H1 (cell line): ENCODE measurements at regions not wholly inside any gene's neighbourhood (a gene's known extent, or its start where the extent isn't known, plus 50 kb on each side); places are given as distances from the start of the nearest gene placed in this dataset.

ENCODE experiments used
- CTCF ChIA-PET: fragments of 300-600 bp; sonication (Branson Sonifier 250); formaldehyde crosslinking; loops from one replicate; lab custom pipeline; 2021; ENCODE audit not compliant: partially characterized antibody; lab: Charles Lee
- POLR2A ChIA-PET: fragments of 300-600 bp; sonication (Branson Sonifier 250); formaldehyde crosslinking; loops from one replicate; lab custom pipeline; 2021; ENCODE audit warnings: inconsistent platforms; ENCODE audit not compliant: partially characterized antibody; lab: Charles Lee
- DNase-seq, 2 experiments: peaks; one replicate each; pipeline versions ENCODE4 v3.0.0 to v3.0.0-alpha.2; 2010 to 2022; ENCODE audit warnings: low spot score in 2 of 2, low read depth in 1 of 2, mixed read lengths in 1 of 2
- FAIRE-seq: peaks from 2 replicates; lab custom pipeline; 2011; peaks lifted over from hg19 to GRCh38; lab: Jason Lieb, UNC
- H2AFZ ChIP-seq: 2 replicates; pipeline ENCODE4 v1.8.1; 2012; ENCODE audit warnings: low read length, inconsistent platforms
- H2AK5ac ChIP-seq: 2 replicates; pipeline ENCODE4 v1.6.1; 2013; ENCODE audit warnings: low read depth, low read length
- H2BK120ac ChIP-seq: replicated peaks from 2 replicates; pipeline ENCODE3; 2013; ENCODE audit warnings: low read depth, low read length, inconsistent platforms
- H2BK12ac ChIP-seq: 2 replicates; pipeline ENCODE4 v1.6.1; 2013; ENCODE audit warnings: low read depth, low read length
- H2BK15ac ChIP-seq: 2 replicates; pipeline ENCODE4 v1.6.1; 2013; ENCODE audit warnings: low read length
- H2BK20ac ChIP-seq: 2 replicates; pipeline ENCODE4 v1.6.1; 2013; ENCODE audit warnings: low read length
- H2BK5ac ChIP-seq: 2 replicates; pipeline ENCODE4 v1.6.1; 2013; ENCODE audit warnings: low read depth, low read length
- H3K14ac ChIP-seq: 2 replicates; pipeline ENCODE4 v1.6.1; 2013; ENCODE audit warnings: inconsistent platforms; ENCODE audit not compliant: insufficient read length
- H3K18ac ChIP-seq: 2 replicates; pipeline ENCODE4 v1.6.1; 2013; ENCODE audit warnings: low read length; ENCODE audit errors: extremely low read depth
- H3K23ac ChIP-seq: 2 replicates; pipeline ENCODE4 v1.6.1; 2013; ENCODE audit warnings: inconsistent platforms; ENCODE audit not compliant: insufficient read length
- H3K23me2 ChIP-seq: 2 replicates; pipeline ENCODE4 v1.6.1; 2013; ENCODE audit warnings: low read depth, low read length
- H3K27ac ChIP-seq: 2 replicates; pipeline ENCODE4 v1.6.1; 2011; ENCODE audit warnings: low read depth, low read length, inconsistent platforms
- H3K27me3 ChIP-seq, 4 experiments: replicated peaks in 1 of 4; 1 replicate in 1 of 4; 2 replicates in 3 of 4; pipeline versions ENCODE4 v1.6.1 to v1.8.1; 2011 to 2013; ENCODE audit warnings: low read length in 3 of 4, mild to moderate bottlenecking in 3 of 4, inconsistent platforms in 2 of 4, mixed read lengths in 2 of 4, moderate library complexity in 1 of 4; ENCODE audit not compliant: control insufficient read depth in 3 of 4, insufficient read depth in 3 of 4; ENCODE audit errors: extremely low read depth in 1 of 4
- H3K36me3 ChIP-seq, 4 experiments: 2 replicates each; pipeline versions ENCODE4 v1.6.1 to v1.8.1; 2011 to 2013; ENCODE audit warnings: mild to moderate bottlenecking in 4 of 4, low read length in 3 of 4, moderate library complexity in 2 of 4, control low read depth in 1 of 4, inconsistent platforms in 1 of 4; ENCODE audit not compliant: insufficient read depth in 4 of 4, control insufficient read depth in 2 of 4
- H3K4ac ChIP-seq: replicated peaks from 2 replicates; pipeline ENCODE3; 2013; ENCODE audit warnings: low read length, low read depth, mixed read lengths, inconsistent platforms; ENCODE audit not compliant: insufficient read length
- H3K4me1 ChIP-seq, 4 experiments: replicated peaks in 1 of 4; 1 replicate in 1 of 4; 2 replicates in 3 of 4; pipeline versions ENCODE4 v1.6.1 to v1.8.1; 2011 to 2013; ENCODE audit warnings: low read length in 3 of 4, inconsistent platforms in 2 of 4, mixed read lengths in 1 of 4; ENCODE audit not compliant: insufficient read depth in 4 of 4, control insufficient read depth in 3 of 4
- H3K4me2 ChIP-seq, 2 experiments: 2 replicates each; pipeline versions ENCODE4 v1.6.1 to v1.8.1; 2011 to 2013; ENCODE audit warnings: low read depth in 2 of 2, low read length in 2 of 2, control low read depth in 1 of 2, inconsistent platforms in 1 of 2, mild to moderate bottlenecking in 1 of 2; ENCODE audit not compliant: insufficient read depth in 1 of 2
- H3K4me3 ChIP-seq, 4 experiments: fragments of 200-600, 300-600 bp in 1 of 4; sonication (generic), shearing (Covaris generic), sonication (Bioruptor Twin) in 1 of 4; 2 replicates each; pipeline versions ENCODE4 v1.5.1 to v1.8.1; 2011 to 2016; ENCODE audit warnings: low read length in 4 of 4, low read depth in 3 of 4, control low read depth in 2 of 4, inconsistent platforms in 2 of 4, mild to moderate bottlenecking in 2 of 4, mixed read lengths in 1 of 4, moderate library complexity in 1 of 4; ENCODE audit not compliant: insufficient read depth in 2 of 4; ENCODE audit errors: extremely low read depth in 1 of 4
- H3K56ac ChIP-seq: replicated peaks from 2 replicates; pipeline ENCODE3; 2013; ENCODE audit warnings: low read depth, mild to moderate bottlenecking, mixed read lengths, low read length, inconsistent platforms; ENCODE audit not compliant: insufficient read length
- H3K79me1 ChIP-seq: 2 replicates; pipeline ENCODE4 v1.6.1; 2013; ENCODE audit warnings: low read depth, low read length, control low read depth
- H3K79me2 ChIP-seq, 2 experiments: 2 replicates each; pipeline versions ENCODE4 v1.6.1 to v1.8.1; 2012 to 2013; ENCODE audit warnings: low read length in 2 of 2, mild to moderate bottlenecking in 2 of 2, inconsistent platforms in 1 of 2; ENCODE audit not compliant: insufficient read depth in 2 of 2, control insufficient read depth in 1 of 2
- H3K9ac ChIP-seq, 4 experiments: replicated peaks in 1 of 4; 1 replicate in 1 of 4; 2 replicates in 3 of 4; pipeline versions ENCODE4 v1.6.1 to v1.8.1; 2011 to 2013; ENCODE audit warnings: low read depth in 3 of 4, low read length in 3 of 4, control low read depth in 2 of 4, mild to moderate bottlenecking in 2 of 4, moderate library complexity in 2 of 4, inconsistent platforms in 1 of 4; ENCODE audit errors: extremely low read depth in 1 of 4
- H3K9me3 ChIP-seq, 2 experiments: 2 replicates each; pipeline versions ENCODE4 v1.6.1 to v1.8.1; 2012 to 2013; ENCODE audit warnings: mild to moderate bottlenecking in 2 of 2, moderate library complexity in 2 of 2, control low read depth in 1 of 2, inconsistent platforms in 1 of 2, low read depth in 1 of 2, low read length in 1 of 2, mixed read lengths in 1 of 2; ENCODE audit not compliant: insufficient read depth in 2 of 2
- H4K20me1 ChIP-seq, 2 experiments: replicated peaks in 1 of 2; 2 replicates each; pipeline versions ENCODE3 to v1.8.1; 2011 to 2013; ENCODE audit warnings: inconsistent platforms in 2 of 2, low read length in 2 of 2, mild to moderate bottlenecking in 1 of 2; ENCODE audit not compliant: insufficient read depth in 2 of 2, control insufficient read depth in 1 of 2
- H4K5ac ChIP-seq: 2 replicates; pipeline ENCODE4 v1.6.1; 2013; ENCODE audit warnings: low read length, low read depth, mixed read lengths, inconsistent platforms; ENCODE audit not compliant: insufficient read length
- H4K8ac ChIP-seq: 2 replicates; pipeline ENCODE4 v1.8.0; 2013; ENCODE audit warnings: mild to moderate bottlenecking, moderate library complexity, low read length, inconsistent platforms; ENCODE audit not compliant: insufficient read depth; ENCODE audit errors: extremely low read depth
- H4K91ac ChIP-seq: replicated peaks from 2 replicates; pipeline ENCODE3; 2013; ENCODE audit warnings: low read length, mixed read lengths, inconsistent platforms; ENCODE audit not compliant: insufficient read length
- BRCA1 ChIP-seq: IDR thresholded peaks from 2 replicates; pipeline ENCODE4 v1.6.1; 2012; ENCODE audit warnings: low read depth, low read length, improper control_type of control experiment
- CTBP2 ChIP-seq: IDR thresholded peaks from 2 replicates; pipeline ENCODE4 v1.7.0; 2011; ENCODE audit warnings: borderline replicate concordance, mild to moderate bottlenecking, moderate library complexity, mixed read lengths, low read length; ENCODE audit not compliant: insufficient read depth, insufficient read length
- EGR1 ChIP-seq: IDR thresholded peaks from 2 replicates; pipeline ENCODE4 v1.6.1; 2011; ENCODE audit warnings: low read depth, low read length, borderline replicate concordance
- JUN ChIP-seq: IDR thresholded peaks from 2 replicates; pipeline ENCODE4 v1.6.1; 2011; ENCODE audit warnings: low read depth, mild to moderate bottlenecking, improper control_type of control experiment, low read length
- KDM1A ChIP-seq: fragments of 200-600, 300-600 bp; sonication (generic); IDR thresholded peaks from 2 replicates; pipeline ENCODE4 v1.7.1; 2016; ENCODE audit warnings: mild to moderate bottlenecking, low read length, borderline replicate concordance
- MAFK ChIP-seq: IDR thresholded peaks from 2 replicates; pipeline ENCODE4 v1.6.1; 2012; ENCODE audit warnings: low read depth, mild to moderate bottlenecking, improper control_type of control experiment, low read length
- RXRA ChIP-seq: IDR thresholded peaks from 2 replicates; pipeline ENCODE4 v1.6.1; 2011; ENCODE audit warnings: low read depth, mild to moderate bottlenecking, low read length, moderate library complexity; ENCODE audit not compliant: insufficient read depth
- SAP30 ChIP-seq: fragments of 300-600 bp; sonication (generic); IDR thresholded peaks from 2 replicates; pipeline ENCODE4 v1.7.1; 2012; ENCODE audit warnings: low read length, moderate library complexity, mild to moderate bottlenecking, inconsistent platforms; ENCODE audit not compliant: insufficient read depth, insufficient replicate concordance
- SIRT6 ChIP-seq: IDR thresholded peaks from one replicate; pipeline ENCODE4 v1.7.1; 2012; ENCODE audit warnings: low read length, inconsistent platforms
- SRF ChIP-seq: IDR thresholded peaks from 2 replicates; pipeline ENCODE4 v1.6.1; 2011; ENCODE audit warnings: mild to moderate bottlenecking, low read depth, low read length, moderate library complexity
- TAF7 ChIP-seq: optimal IDR thresholded peaks from 2 replicates; pipeline ENCODE3; 2011; ENCODE audit warnings: low read depth, mild to moderate bottlenecking, inconsistent platforms, low read length, moderate library complexity, borderline replicate concordance
- TBP ChIP-seq: IDR thresholded peaks from 2 replicates; pipeline ENCODE4 v1.6.1; 2011; ENCODE audit warnings: low read depth, low read length, improper control_type of control experiment
- USF2 ChIP-seq: IDR thresholded peaks from 2 replicates; pipeline ENCODE4 v1.6.1; 2011; ENCODE audit warnings: low read length, improper control_type of control experiment
- WGBS, 2 experiments: shearing (Covaris generic) in 1 of 2; methylation state at CpG; one replicate each; pipeline versions ENCODE4 v1.1.6 to v1.1.7; 2013 to 2015; ENCODE audit warnings: low lambda C conversion rate in 2 of 2, mixed read lengths in 2 of 2, inconsistent platforms in 1 of 2, low coverage in 1 of 2, missing lambda C conversion rate in 1 of 2; ENCODE audit not compliant: insufficient replicate concordance in 2 of 2, insufficient coverage in 1 of 2, insufficient read length in 1 of 2; ENCODE audit errors: extremely low coverage in 1 of 2, missing lambda C conversion rate in 1 of 2; 5-methylcytosine and 5-hydroxymethylcytosine counted together
- TF ChIP-seq, protein P1 (sequence below): IDR thresholded peaks from 2 replicates; pipeline ENCODE4 v1.6.1; 2012; ENCODE audit warnings: inconsistent platforms

DNA sequence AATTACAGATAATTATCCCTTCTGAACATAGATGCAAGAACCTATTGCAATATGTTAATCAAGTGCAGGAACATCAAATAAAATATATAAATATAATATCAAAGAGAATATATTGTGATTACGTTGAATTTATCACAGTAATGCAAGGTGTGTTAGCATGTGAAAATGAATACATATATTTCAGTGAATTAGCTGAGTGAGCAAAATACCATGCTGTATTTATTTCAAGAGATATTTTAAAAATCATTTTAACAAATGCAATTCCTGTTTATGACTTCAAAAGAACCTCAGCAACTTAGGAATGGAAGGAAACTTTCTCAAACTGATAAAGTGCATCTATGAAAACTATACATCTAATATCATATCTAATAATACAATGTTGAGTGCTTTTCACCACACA, 856.9 kb upstream of the PTPRD start:
- no peak overlapping the region for H4K5ac ChIP-seq
- no peaks in the 10 kb centered on the region for H3K23me2 ChIP-seq
- H3K23ac ChIP-seq, result no peak overlapping the region
- DNase-seq (no peak), FAIRE-seq (no peak)
- ChIA-PET CTCF (no interaction called here), POLR2A (no interaction called here)
- no peak overlapping the region for H3K18ac ChIP-seq
- H4K20me1 ChIP-seq, result no peaks in the 10 kb centered on the region
- no peak overlapping the region for H3K14ac ChIP-seq
- H3K9ac ChIP-seq, result no peak overlapping the region
- H2BK15ac ChIP-seq, result no peak overlapping the region
- H3K36me3 ChIP-seq, result no peaks in the 10 kb centered on the region
- no peak overlapping the region for H3K4me2 ChIP-seq
- no peaks in the 10 kb centered on the region for H3K79me1 ChIP-seq
- no peaks in the 10 kb centered on the region for H3K79me2 ChIP-seq
- H3K56ac ChIP-seq, result no peak overlapping the region
- H2BK5ac ChIP-seq, result no peak overlapping the region
- 92% methylated on average over 1 of the region's 1 CpG; no CpG with 5 or more reads in 1 of the 2 experiments for WGBS, 2 experiments
- H4K91ac ChIP-seq, result no peak overlapping the region
- H2BK120ac ChIP-seq, result no peak overlapping the region
- no peak overlapping the region for H2BK12ac ChIP-seq
- H2AFZ ChIP-seq, result no peak overlapping the region
- no peak overlapping the region for H3K4me3 ChIP-seq
- no peak overlapping the region for H2AK5ac ChIP-seq
- TF ChIP-seq TAF7, result no peak
- TF ChIP-seq, protein P1, sequence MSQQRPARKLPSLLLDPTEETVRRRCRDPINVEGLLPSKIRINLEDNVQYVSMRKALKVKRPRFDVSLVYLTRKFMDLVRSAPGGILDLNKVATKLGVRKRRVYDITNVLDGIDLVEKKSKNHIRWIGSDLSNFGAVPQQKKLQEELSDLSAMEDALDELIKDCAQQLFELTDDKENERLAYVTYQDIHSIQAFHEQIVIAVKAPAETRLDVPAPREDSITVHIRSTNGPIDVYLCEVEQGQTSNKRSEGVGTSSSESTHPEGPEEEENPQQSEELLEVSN, result no peak
- TF ChIP-seq EGR1, result no peak
- no peak for TF ChIP-seq SAP30
- no peak for TF ChIP-seq USF2
- TF ChIP-seq SIRT6, result no peak
- TF ChIP-seq TBP, result no peak
- no peak for TF ChIP-seq RXRA
- no peak for TF ChIP-seq BRCA1
- no peak for TF ChIP-seq SRF
- no peak for TF ChIP-seq CTBP2
- TF ChIP-seq MAFK, result no peak
- no peak for TF ChIP-seq JUN
- TF ChIP-seq KDM1A, result no peak
- no peaks in the 10 kb centered on the region for H3K27me3 ChIP-seq
- H2BK20ac ChIP-seq, result no peak overlapping the region
- H3K27ac ChIP-seq, result no peak overlapping the region
- no peaks in the 10 kb centered on the region for H3K9me3 ChIP-seq
- H4K8ac ChIP-seq, result no peak overlapping the region
- no peak overlapping the region for H3K4ac ChIP-seq
- H3K4me1 ChIP-seq, result no peaks in the 10 kb centered on the region
